Hippocampal formation (tissue), 2 donors: ENCODE measurements at regions not wholly inside any gene's neighbourhood (a gene's known extent, or its start where the extent isn't known, plus 50 kb on each side); places are given as distances from the start of the nearest gene placed in this dataset.
A peak's percentile ranks its signal among the peaks of the same experiment; 100 is the strongest.

Experiments used
- DNase-seq, 2 donors: peaks; one replicate each; lab custom pipeline; 2025; lab: John Stamatoyannopoulos, UW

DNA sequence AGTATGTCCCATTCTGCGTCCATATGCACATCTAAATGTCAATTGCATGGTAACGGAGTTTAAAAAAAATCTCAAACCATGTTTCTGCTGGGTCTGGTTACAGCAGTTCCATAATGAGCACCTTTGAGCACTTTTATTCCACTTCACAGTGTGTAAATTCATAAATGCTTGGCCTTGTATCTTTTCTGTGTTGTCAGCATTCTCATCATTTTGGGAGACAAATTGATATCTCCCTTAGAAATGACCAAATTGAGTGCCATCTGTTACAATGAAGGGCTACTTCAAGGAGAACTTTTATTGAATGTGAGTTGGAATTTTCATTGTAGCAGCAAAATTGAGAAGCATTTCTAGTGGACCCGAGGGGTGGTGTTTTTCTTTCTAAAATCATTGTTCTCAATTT lies 432.9 kb upstream of the PCDH9 start:
- no peak for DNase-seq

DNA sequence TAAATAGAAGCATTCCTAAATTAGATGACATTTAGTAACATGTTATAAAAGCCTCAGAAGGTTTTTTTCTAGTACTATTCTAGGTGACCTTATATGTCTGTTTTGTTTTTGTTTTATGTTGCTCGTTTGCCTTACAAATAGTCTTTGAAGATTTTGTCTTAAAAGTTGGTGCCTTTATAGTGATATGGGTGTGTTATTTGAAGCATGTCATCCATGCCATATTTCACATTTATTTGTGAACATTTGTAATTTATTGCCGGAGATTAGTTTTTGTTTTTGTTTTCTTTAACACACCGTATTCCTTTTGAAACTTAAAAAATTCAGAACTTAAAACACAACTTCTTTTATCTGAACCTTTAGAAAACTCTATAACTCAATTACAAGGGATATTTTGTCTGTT lies 422.8 kb upstream of the PCDH9 start:
- DNase-seq = no peak

DNA sequence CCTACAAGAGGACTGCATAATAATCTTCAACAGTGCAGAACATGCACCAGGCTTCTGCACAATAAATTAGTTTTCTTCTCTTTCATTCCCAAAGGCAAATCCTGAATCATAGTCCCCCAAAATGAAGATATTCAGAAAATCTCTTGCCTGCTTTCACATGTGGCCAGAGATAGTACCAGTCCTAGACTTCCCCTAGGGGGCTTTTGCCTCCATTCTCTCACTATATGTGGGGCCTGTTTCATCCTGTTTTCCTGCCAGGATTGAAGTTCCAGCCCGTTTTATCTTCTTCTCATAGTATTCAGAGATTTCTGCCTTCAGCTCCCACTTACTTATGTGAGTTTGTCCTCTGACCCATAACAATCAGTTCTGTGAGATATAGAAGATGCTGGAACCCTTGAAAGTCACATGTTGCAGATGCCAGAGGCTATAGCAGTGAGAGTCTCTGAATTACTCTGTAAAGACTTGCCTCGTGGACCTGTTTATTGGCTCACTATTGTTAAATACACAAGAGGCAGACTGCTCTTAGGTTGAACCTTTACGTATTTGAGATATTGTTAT lies 421.9 kb upstream of the PCDH9 start:
- DNase-seq = no peak

DNA sequence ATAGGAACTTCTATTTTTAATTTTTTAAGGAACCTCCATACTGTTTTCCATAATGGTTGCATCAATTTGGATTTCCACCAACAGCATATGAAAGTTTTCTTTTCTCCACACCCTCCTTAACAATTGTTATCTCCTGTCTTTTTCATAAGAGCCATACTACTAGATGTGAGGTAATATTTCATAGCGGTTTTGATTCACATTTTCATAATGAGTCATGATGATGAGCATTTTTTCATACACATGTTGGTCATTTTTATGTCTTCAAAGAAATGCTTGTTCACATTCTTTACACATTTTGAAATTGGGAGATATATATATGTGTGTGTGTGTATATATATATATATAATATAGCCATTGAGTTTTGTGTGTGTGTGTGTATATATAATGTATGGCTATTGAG lies 420.3 kb upstream of the PCDH9 start:
- no peak for DNase-seq

DNA sequence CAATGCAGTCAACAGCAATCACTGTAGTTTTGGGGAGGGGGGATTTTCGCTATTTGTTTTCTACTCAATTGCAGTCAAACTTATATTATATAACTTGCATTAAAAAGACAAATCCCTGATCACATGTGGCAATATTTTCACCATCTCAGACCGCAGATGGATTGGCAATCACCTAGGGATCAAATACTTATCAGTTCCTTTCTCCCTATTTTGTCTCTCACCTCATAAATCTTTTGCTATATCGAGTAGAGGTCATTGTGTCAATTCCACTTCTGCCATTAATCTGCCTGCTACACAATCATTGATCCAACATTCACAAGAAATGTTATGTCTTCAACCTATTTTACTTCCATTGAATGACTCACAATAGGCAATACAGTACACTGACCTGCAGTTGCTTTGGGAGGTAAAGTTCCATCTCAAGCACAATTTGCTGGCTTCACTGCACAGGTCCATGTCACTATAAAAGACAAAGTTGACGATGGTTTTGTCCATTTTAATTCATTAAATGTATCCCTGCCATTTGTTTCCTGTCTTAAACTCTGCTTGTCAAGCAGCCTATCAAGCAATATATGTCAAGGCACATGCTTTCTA lies 415.8 kb upstream of the PCDH9 start:
- DNase-seq = no peak

DNA sequence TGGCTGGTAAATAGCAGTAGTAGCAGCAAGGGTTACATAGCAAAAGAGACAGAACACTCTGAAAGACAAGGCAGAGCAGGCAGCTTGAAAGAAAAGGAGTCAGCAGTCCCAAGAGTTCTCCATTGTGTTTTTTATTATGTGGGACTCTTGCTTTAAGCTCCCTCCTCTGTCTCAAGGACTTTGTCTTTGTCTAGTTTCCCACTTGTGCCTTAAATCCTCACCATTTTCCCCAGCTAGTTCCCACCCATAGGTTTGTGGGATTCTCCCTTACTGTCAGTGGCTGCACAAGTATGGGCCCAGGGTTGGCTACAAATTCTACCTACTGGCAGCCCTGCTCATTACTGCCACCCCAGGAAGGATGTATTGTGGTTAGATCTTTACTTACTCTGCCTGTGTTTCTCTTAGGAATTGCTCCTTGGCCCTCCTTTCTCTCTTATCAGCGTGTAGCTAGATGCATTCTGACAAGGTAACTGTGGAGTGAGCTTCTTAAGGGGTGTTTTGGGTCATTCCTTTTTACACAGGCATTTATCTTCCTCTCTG lies 413.4 kb upstream of the PCDH9 start:
- DNase-seq = no peak

DNA sequence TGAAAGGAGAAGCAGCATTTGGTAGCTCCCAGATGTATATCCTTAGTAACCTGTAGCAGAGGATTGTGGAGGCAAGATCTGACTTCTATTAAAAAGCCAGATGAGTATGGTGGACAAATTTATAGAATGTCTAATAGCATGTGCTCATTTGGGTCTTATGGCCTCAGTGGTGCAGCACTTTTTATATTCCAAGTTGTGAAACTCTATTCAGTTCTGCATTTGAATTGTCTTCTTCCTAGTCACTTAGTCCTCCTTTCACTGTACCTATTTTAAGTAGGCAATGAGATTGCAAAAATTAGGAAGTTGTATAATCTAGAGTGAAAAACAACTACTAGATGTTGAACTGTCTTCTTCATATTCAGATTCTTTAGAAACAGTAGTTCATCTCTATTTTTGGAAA lies 412.5 kb upstream of the PCDH9 start:
- DNase-seq = peak in 1 of 2 donors; percentile 2

DNA sequence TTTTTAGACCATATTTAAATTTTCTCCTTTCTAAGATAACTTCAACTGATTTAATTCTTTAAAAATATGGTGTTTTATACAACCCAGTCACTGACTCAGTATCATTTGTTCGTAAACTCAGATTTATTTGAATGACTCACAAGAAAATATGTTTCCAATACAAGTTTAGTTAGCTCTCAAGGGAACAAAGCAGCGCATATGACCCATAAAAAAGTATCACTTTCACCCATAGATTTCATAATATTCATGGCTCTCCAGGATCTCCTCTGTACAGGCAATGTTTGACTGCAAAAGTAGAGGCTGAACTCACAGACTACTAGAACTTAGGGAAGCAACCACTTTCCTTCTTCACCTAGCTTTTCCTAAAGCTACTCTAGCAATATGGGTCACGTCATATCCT lies 405.6 kb upstream of the PCDH9 start:
- DNase-seq = no peak

DNA sequence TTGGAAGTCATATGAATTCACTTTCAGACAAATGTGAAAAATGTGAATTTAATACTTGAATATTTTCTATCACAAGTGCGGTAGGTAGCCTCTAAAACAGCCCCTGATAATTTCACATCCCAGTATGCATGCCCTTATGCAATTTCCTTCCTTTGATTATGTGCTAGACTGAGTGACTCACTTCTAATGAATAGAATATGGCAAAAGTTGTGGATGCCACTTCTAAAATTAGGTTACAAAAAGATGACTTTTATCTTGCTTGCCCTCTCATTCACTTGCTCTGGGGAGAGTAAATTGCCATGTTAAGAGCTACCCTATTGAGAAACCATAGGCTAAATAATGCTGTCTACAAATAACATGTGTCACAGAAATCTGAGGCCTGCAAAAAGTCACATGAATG lies 402.5 kb upstream of the PCDH9 start:
- no peak for DNase-seq

DNA sequence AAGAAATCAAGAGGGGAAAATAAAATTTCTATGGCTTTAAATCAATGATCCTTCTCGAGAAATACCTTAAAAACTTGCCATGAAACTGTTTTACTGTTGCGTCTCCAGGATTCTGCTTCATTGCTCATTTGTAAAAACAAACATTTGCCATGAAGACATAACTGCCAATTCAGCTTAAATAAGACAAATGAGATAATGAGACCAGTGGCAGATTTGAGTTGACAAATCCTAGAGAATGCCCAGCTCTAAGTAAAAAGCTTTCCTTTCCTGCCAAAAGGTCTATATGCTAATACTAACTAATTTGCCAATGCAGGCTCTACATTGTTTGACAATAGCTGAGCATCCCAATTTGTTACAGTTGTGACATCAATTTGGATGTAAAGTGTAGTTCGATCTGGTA lies 400.5 kb upstream of the PCDH9 start:
- no peak for DNase-seq

DNA sequence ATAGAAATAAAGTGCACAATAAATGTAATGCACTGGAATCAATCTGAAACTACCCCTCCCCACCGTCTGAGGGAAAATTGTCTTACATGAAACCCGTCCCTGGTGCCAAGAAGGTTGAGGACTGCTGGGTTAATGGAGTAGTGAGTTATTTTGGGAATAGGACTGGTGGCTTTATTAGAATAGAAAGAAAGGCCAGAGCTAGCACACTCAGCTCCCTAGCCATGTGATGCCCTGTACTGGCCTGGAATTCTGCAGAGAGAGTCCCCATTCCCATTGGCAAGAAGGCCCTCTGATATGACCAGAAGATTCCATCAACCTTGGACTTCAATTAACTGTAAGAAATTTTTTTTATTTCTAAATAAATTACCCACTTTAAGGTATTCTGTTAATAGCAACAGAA lies 393.5 kb upstream of the PCDH9 start:
- no peak for DNase-seq

DNA sequence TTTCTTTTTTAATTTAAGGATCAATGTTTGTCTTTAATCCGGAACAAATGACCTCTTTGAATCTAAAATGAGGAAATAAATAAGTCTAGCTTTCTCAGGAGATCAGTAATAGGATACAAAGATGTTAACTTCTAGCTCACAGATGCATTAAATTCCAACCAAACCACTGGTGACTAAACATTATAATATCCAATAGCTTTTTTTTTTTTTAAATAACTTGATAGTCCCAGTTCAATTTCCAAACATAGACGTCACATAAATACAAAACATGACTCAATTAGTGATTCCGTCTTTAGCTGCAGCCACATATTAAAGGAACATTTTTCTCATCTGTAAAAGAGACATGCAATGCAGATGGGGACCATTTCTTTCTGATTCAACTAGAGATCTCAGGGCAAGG lies 390.5 kb upstream of the PCDH9 start:
- no peak for DNase-seq

DNA sequence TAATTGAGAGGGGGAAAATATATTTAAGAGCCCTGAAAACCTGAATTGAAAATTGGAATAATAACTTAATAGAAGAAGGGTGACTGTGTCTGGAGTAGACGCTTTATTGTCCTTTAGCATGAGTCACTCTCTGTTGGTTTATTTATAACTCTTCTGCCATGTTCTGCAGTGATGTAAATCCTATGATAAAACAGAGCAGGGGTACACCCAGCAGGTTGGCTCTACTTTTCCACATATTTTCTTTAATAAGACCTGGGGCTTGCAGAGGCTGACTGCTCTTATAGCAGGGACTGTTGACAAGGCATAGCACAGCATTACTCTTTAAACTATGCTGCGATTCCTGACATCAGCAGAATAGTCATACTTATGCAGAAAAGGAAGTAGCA lies 389.9 kb upstream of the PCDH9 start:
- no peak for DNase-seq

DNA sequence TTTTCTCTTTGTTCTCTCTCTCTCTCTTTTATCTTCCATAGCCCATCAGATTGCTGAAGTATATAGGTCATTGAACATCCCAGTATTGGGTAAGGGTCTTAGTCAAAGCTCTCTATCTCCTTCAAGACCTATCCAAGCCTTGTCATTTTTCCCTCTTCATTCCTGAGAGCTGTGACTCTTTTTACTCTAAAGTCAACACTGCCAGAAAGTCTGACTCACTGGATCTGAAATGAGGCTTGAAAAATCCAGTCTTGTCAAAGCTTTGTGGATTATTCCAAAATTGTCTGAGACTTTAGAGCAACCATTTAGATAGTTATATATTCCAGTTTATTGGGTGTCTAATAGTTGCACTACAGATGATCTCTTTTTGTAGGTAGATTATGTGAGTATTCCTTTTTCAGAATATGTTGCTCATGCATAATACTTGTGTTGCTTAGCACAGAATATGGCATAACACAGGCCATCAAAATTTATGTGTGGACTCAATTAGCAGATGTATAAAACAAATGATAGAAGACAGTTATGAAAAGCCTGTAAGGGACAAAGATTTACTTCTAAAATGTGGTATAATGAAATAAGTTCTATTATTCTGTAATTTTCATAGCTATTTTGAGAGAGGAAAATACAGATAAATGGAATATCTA lies 389.3 kb upstream of the PCDH9 start:
- no peak for DNase-seq

DNA sequence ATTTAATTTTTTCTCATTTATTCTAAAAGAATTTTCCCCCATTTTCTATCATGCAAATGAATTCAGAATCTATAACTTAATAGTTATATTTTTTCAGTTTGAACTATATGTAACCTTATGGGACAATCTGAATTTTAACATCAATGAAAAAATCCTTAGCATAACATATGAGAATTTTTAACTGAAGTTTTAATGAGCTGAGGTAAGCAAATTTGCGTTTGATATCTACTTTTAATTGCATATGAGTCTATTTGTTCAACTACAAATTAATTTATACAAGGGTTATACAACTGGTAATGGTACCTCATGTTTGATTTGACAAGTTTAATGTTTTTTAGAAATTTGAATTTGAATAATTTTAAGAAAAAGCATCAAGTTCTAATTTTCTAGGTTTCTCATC lies 384.4 kb upstream of the PCDH9 start:
- no peak for DNase-seq

DNA sequence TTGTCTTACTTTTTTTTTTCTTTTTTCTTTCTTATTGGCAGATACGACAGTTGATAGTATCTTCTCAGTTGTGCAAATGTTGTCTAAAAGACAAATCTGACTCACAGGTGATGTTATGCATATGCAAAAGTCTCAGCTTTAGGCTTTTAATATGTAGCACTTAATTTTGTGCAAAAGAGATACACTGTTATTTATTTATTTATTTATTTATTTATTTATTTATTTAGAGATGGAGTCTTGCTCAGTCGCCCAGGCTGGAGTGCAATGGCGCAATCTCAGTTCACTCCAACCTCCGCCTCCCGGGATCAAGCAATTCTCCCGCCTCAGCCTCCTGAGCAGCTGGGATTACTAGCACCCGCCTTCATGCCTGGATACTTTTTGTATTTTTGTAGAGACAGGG lies 383.9 kb upstream of the PCDH9 start:
- DNase-seq = no peak

DNA sequence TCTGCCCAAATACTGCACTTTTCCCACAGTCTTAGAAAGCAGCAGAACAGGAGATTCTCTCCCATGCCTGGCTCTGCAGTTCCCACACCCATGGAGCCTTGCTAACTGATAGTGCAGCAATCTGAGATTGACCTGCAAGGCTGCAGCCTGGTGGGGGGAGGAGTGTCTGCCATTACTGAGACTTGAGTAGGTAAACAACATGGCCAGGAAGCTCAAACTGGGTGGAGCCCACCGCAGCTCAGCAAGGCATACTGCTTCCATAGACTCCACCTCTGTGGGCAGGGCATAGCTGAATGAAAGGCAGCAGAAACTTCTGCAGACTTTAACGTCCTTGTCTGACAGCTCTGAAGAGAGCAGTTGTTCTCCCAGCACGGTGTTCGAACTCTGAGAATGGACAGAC lies 358.5 kb upstream of the PCDH9 start:
- DNase-seq = no peak

DNA sequence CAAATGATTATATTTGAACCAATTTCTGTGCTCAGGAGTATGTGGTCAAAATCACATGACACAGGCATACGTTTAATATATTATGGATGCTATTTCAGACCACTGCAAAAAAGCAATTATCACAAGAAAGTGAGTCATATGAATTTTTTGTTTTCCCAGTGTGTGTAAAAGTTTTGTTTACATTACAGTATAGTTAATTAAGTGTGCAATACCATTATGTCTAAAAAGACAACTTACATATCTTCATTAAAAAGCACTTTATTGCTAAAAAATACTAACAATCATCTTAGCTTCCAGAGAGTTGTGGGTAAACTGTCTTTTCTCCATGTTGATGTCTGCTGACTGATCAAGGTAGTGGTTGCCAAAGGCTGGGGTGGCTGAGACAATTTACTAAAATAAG lies 347.2 kb upstream of the PCDH9 start:
- no peak for DNase-seq

DNA sequence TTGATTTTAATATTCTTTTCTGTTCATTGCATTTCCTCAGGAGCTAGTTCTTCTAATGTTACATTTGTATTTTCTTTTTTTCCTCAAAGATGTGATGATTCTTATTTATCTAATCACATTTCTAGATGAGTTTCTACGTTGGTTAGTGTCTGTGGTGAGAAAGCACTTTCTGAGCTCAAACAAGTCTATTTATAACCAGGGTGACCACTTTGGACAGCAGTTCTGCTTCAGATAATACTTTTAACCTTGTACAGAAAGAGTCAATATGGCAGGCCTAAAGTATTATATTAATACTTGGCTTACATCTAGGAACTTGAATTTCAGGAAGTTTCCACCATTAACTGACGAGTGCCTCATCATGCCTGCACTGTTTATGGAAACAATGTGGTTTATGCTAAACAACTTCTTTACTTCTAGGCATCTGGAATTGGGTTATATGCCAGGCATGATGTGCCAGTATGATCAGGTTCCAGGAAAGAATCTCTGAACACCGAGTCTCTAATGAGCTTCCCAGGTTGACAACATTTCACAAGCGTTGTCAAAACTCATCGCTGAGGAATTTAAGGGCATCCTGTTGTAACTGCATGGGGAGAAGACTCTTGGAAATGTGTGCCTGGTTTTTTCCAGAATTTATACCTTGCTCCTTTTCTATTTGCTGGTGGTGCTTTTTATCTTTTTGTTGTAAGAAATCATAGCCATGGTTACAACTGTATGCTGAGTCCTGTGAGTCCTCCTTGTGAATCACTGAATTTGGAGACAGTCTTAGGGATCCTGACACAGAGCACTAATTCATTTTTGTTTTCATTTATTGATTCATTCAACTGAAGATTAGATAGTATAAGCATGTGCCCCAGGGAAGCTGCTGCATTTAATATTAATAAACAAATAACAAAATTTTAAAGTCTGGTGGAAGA lies 344.4 kb upstream of the PCDH9 start:
- DNase-seq = no peak

DNA sequence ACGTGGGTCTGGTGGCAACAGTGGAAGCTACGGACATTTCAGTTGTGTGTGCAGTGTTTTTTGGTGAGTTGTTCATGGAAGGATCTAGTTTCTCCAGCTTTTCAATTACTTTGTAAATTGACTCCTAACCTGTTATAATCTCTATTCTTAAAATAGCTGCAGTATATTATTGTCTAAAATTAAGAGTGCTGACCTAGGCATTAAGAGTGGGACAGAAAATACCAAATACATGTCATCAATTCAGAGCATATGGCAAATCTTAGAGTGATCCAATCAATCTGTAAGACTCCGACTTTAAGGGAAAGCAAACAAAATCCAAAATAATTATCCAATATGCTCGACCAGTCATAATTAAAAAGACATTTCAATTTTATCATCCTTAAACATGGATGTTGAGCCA lies 338.1 kb upstream of the PCDH9 start:
- DNase-seq = no peak

DNA sequence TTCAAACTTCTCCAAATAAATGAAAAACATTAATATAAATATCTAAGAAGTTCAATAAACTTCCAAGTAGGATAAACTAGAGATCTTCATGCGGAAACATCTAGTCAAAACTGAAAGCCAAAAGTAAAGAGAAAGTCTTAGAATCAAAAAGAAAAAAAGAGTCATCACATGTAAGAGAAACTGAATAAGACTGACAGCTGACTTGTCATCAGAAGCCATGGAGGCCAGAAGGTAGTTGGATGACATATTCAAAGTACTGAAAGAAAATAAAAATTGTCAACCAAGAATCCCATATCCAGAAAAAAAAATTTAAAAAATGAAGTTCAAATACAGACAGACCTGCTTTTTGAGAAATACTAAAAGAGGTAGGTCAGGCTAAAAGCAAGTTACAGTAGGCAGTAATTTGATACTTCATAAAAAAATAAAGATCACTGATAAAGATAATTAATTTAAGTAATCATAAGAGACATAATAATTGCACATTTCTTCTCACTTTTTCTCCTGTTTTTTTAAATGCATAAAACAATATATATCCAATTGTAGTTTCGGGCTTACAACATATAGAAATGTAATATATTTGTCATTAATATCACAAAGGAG lies 327.6 kb upstream of the PCDH9 start:
- no peak for DNase-seq

DNA sequence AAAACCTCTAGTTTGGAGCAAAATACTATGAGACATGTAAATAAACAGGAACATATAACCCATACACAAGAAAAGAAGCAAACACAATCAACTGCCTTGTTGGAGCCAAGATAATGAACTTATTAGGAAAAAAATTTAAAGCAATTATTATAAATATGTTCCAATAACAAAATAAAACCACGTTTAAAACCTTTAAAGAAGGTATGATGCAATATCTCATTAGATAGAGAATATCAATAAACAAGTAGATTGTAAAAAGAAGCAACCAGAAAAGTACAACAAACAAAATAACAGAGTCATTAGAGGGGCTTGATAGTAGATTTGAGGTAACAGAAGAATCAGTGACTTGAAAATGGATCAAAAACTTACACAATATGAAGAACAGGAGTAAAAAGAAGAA lies 327.0 kb upstream of the PCDH9 start:
- DNase-seq = no peak
